ENCODE measurements at regions not wholly inside any gene's neighbourhood (a gene's known extent, or its start where the extent isn't known, plus 50 kb on each side); places are given as distances from the start of the nearest gene placed in this dataset.

- no peak for DNase-seq
Observed at GRCh38 chr22:48880749-48881148, 946.9 kb downstream of the BRD1 start.

GRCh38 chr22:48876951-48877350, 950.7 kb downstream of the BRD1 start:
- no peak for DNase-seq

GRCh38 chr22:48874956-48875355, 952.7 kb downstream of the BRD1 start:
- no peak for DNase-seq

- no peak for DNase-seq
Observed at GRCh38 chr22:48873191-48873520, 954.5 kb downstream of the BRD1 start.

- no peak for DNase-seq
Observed at GRCh38 chr22:48872271-48873190, 955.1 kb downstream of the BRD1 start.

- no peak for DNase-seq
Observed at GRCh38 chr22:48871176-48871840, 956.4 kb downstream of the BRD1 start.

GRCh38 chr22:48870436-48870835, 957.2 kb downstream of the BRD1 start:
- DNase-seq: no peak

GRCh38 chr22:48869788-48870187, 957.9 kb downstream of the BRD1 start:
- DNase-seq: no peak

GRCh38 chr22:48869161-48869560, 958.5 kb downstream of the BRD1 start:
- no peak for DNase-seq

- no peak for DNase-seq
Observed at GRCh38 chr22:48868554-48868953, 959.1 kb downstream of the BRD1 start.

- no peak for DNase-seq
Observed at GRCh38 chr22:48867891-48868290, 959.8 kb downstream of the BRD1 start.

- DNase-seq: no peak
Observed at GRCh38 chr22:48866906-48867681, 960.6 kb downstream of the BRD1 start.

- DNase-seq: no peak
Observed at GRCh38 chr22:48864748-48865147, 962.9 kb downstream of the BRD1 start.

- no peak for DNase-seq
Observed at GRCh38 chr22:48863965-48864528, 963.6 kb downstream of the BRD1 start.

GRCh38 chr22:48860557-48860956, 967.1 kb downstream of the BRD1 start:
- DNase-seq: no peak

- DNase-seq: no peak
Observed at GRCh38 chr22:48858856-48859255, 968.8 kb downstream of the BRD1 start.

- no peak for DNase-seq
Observed at GRCh38 chr22:48858121-48858520, 969.6 kb downstream of the BRD1 start.

- DNase-seq: no peak
Observed at GRCh38 chr22:48857202-48857805, 970.4 kb downstream of the BRD1 start.

GRCh38 chr22:48856308-48856615, 971.4 kb downstream of the BRD1 start:
- DNase-seq: no peak

GRCh38 chr22:48855593-48856307, 971.9 kb downstream of the BRD1 start:
- no peak for DNase-seq

GRCh38 chr22:48855013-48855412, 972.7 kb downstream of the BRD1 start:
- no peak for DNase-seq

GRCh38 chr22:48853627-48854240, 973.9 kb downstream of the BRD1 start:
- no peak for DNase-seq

All from NCI-H1417 treated with DMSO at 0.1 percent for 48 hours (cell line).